ENCODE measurements at regions not wholly inside any gene's neighbourhood (a gene's known extent, or its start where the extent isn't known, plus 50 kb on each side); places are given as distances from the start of the nearest gene placed in this dataset.

- TF ChIP-seq CTCF (IDR thresholded peaks at IDR 0.05) (no peak), POLR2A (IDR thresholded peaks at IDR 0.05) (no peak)
- DNase-seq (ENCODE audit: low spot score in 2 of 2) = no peak
- no peak overlapping the region for H3K4me3 ChIP-seq (ENCODE audit: low read depth, poor library complexity, severe bottlenecking)
- intact Hi-C loops (cut with DNase I; ENCODE audit: low total_unique reads) = loop anchor here (5.0 kb wide), 1 partner anchor 208 kb away; no protein-coding TSS in a partner anchor
Measured at GRCh38 chr9:29685531-29685930, 2112.2 kb upstream of the C9orf72 start.

DNA sequence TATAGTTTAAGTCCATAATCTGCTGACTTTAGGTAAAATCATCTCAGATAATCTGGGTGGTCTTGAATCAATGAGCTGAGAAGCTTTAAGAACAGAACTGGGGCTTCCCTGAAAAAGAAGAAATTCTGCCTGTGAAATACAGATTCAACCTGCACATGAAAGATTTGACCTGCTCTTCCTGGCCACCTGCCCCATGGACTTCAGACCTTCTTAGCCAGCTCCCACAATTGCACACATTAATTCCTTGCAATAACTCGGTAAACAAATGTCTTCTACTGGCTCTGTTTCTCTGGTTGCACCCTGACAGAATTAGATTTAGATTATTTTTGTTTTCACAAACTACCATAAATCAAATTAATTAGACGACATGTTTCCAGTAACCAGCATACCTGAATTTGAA lies 2117.9 kb upstream of the C9orf72 start:
- 68 to 71% methylated on average over 2 of the region's 2 CpGs for WGBS, 2 donors
- TF ChIP-seq POLR2A (IDR thresholded peaks at IDR 0.05) (no peak), CTCF (IDR thresholded peaks at IDR 0.05) (no peak)
- no peak overlapping the region for H3K4me3 ChIP-seq (ENCODE audit: low read depth, poor library complexity, severe bottlenecking)
- DNase-seq (ENCODE audit: low spot score in 2 of 2) = no peak
- intact Hi-C loops (cut with DNase I; ENCODE audit: low total_unique reads) = no loop called here

DNA sequence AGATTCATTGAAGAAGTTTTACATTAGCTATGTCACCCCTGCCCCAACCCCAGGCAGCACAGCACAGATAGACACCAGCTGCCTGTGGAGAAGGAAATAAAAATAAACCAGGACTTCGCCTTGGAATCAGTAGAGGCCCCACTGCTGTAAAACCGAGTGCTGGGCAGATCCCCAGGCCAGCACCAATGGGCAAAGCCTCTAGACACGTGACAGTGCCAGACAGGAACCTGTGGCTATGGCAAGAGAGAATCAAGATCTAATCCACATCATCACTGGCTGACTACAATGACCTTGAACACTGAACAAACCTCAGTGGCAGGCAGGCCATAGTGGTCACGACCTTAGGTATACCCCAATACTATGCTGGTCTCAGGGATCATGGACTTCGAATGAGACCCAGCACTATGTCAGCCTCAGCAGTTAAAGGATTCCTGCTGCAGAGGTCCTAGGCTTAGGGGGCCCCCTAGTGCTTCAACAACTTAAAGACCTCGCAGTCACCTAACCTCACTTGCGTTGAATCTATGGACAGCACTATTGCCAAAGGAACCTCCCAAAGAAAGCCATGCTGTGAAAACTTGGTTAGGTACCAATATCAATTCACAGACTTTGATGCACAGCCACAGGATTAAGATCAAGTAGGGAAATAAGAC lies 2118.6 kb upstream of the C9orf72 start:
- 48 to 52% methylated on average over 7 of the region's 7 CpGs for WGBS, 2 donors
- no peak overlapping the region for H3K4me3 ChIP-seq (ENCODE audit: low read depth, poor library complexity, severe bottlenecking)
- no peak for TF ChIP-seq POLR2A (IDR thresholded peaks at IDR 0.05)
- TF ChIP-seq CTCF (IDR thresholded peaks at IDR 0.05) = no peak
- DNase-seq (ENCODE audit: low spot score in 2 of 2) = no peak
- intact Hi-C loops (cut with DNase I; ENCODE audit: low total_unique reads) = no loop called here

DNA sequence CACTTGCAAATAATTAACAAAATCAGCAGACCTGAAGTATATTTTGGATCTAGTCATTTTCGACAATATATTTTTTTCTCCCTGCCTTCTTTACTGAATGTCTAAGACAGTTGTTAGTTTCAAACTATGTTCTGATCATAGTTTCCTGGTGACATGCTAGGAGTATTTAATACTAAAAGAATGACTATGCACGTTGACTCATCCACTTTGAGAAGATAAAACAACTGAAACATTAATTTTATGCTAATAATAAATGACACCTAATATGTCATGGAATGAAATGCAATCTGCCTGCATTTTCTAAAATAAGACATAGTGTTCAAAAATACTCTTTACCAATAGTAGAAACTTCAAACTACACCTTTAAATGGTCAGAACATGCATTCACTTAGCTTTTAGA lies 2123.7 kb upstream of the C9orf72 start:
- intact Hi-C loops (cut with DNase I; ENCODE audit: low total_unique reads) = no loop called here
- TF ChIP-seq CTCF (IDR thresholded peaks at IDR 0.05) (no peak), POLR2A (IDR thresholded peaks at IDR 0.05) (no peak)
- WGBS, 2 donors = 69 to 74% methylated on average over 2 of the region's 2 CpGs
- no peak overlapping the region for H3K4me3 ChIP-seq (ENCODE audit: low read depth, poor library complexity, severe bottlenecking)
- DNase-seq (ENCODE audit: low spot score in 2 of 2) = no peak

DNA sequence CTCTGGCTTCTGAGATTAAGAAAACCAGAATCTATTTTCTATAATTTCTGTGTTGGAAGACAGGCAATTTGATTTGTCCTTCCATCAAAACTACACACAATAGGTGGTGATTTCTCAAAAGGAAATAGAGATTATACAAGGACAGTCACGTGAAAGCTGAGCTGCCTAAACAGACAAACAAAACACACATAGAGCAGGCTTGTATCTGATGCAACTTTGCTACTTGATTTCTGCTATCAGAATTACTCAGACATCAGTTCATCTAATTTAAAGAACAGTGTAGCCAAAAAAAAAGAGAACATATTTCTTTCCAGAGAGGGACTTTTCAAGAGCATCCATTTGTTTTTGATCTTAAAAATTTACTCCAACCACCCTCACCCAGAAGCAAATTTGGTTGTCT lies 2128.3 kb upstream of the C9orf72 start:
- no peak overlapping the region for H3K4me3 ChIP-seq (ENCODE audit: low read depth, poor library complexity, severe bottlenecking)
- intact Hi-C loops (cut with DNase I; ENCODE audit: low total_unique reads) = no loop called here
- WGBS, 2 donors = 58 to 66% methylated on average over 1 of the region's 1 CpG
- DNase-seq (ENCODE audit: low spot score in 2 of 2) = no peak
- no peak for TF ChIP-seq CTCF (IDR thresholded peaks at IDR 0.05)
- TF ChIP-seq POLR2A (IDR thresholded peaks at IDR 0.05) = no peak

DNA sequence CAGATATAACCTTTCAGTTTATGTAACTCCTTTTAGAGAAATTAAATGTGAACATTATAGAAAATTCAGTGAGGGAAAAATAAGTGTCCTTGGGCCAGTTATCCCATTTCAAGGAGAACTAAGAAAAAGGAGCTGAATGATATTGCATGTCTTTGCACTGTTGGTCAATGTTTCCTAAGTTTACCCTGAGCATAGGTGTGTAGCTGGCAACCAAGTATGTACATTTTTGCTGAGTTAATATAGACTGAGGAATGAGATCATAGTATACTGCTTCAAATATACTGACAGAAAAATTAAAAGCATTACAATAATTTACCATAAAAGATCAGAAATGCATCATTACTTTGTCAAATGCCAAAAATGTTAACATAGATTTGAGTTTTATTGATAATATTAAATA lies 2128.7 kb upstream of the C9orf72 start:
- intact Hi-C loops (cut with DNase I; ENCODE audit: low total_unique reads) = no loop called here
- H3K4me3 ChIP-seq (ENCODE audit: low read depth, poor library complexity, severe bottlenecking) = no peak overlapping the region
- TF ChIP-seq CTCF (IDR thresholded peaks at IDR 0.05) (no peak), POLR2A (IDR thresholded peaks at IDR 0.05) (no peak)
- DNase-seq (ENCODE audit: low spot score in 2 of 2) = no peak

Measured in lower leg skin (tissue), 4 donors.